ENCODE measurements at regions not wholly inside any gene's neighbourhood (a gene's known extent, or its start where the extent isn't known, plus 50 kb on each side); places are given as distances from the start of the nearest gene placed in this dataset.
"Not testable (repeated sequence)": the region's sequence is repeated elsewhere in the genome, so short reads cannot be mapped to it uniquely, and the experiment has no call there.

DNA sequence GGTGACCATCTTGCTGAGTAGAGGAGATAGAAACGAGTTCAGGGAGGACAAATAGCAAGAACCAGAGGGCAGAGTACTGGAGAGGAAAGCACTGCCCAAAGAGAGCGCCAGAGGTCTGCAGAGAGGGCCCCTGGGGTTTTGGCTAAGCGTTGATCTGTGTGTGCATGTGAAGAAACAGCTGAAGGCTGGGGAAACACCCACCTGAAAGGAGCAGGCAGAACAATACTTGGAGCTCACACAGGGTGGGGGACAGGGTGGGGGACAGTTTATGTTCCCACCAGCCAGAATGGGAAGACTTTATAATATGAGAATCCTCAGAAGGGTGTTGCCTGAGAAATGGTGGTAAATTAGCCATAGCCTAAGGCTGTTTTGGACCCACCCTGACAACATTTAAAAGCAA lies 200.4 kb downstream of the NPIPB11 start:
- not testable (repeated sequence) for DNase-seq (ENCODE audit: insufficient read length, low spot score); FAIRE-seq

DNA sequence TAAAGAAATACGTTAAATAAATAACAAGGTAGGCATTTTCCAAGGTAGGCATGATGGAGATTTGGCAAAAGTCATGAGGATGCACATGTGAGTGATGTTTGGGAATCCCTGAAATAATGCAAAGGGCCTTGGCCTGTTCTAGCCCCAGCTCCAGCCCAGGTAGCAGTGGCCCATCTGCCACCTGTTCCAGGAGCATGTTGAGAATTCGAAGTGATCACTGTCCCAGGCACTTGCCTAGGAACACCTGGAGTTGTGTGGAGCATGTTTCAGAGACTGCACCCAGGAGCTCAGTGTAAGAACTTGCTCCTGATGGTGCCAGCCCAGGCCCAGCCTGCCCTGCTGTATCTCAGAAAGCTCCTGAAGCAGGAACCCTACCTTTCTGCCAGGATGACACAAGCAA lies 201.4 kb downstream of the NPIPB11 start:
- not testable (repeated sequence) for FAIRE-seq; DNase-seq (ENCODE audit: insufficient read length, low spot score)

DNA sequence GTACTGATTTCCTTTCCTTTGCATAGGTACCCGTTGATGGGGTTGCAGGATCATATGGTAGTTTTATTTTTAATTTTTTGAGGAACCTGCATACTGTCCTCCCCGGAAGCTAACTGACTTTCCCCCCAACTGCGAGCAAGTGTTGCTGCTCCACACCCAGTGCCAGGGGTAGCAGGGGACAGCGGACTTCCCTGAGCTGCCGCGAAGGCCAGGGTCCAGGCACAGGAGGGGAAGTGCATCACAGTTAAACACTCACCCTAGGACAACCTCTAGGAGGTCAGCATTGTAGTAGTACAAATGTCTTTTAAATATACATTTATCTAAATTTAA lies 201.7 kb downstream of the NPIPB11 start:
- no peak for FAIRE-seq
- DNase-seq (ENCODE audit: insufficient read length, low spot score): no peak

DNA sequence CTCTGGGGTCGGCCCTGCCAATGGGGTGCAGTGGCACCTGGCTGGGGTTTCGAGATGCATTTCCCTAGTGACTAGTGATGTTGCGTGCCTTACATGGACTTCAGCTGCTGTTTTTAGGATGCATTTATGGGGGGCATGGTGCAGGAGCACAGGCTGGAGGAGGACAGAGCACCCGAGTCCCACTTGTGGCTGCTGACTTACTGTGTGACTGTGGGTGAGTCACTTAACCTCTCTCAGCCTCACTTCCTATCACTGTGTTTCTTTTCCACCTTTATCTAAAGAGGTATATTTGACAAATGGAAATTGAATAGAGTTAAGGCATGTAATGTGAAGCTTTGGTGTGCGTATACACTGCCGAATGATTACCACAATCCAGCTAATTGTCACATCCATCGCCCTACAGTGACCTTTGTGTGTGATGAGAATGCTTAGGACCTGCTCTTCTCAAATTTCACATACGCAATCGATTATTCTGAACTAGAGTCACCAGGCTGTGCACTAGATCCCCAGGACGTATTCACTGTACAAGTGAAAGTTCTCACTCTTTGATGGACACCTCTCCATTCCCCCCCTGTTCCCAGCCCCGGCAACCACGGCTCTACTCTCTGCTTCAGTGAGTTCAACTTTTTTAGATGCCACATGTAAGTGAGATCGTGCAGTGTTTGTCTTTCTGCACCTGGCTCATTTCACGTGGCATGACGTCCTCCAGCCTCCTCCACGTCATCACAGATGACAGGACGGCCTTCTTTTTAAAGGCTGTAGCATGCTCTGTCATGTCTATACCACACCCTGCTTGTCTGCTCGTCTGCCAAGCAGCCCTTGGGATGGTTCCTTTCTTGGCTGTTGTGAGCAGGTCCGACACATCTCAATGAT lies 202.3 kb downstream of the NPIPB11 start:
- not testable (repeated sequence) for FAIRE-seq; DNase-seq (ENCODE audit: insufficient read length, low spot score)

DNA sequence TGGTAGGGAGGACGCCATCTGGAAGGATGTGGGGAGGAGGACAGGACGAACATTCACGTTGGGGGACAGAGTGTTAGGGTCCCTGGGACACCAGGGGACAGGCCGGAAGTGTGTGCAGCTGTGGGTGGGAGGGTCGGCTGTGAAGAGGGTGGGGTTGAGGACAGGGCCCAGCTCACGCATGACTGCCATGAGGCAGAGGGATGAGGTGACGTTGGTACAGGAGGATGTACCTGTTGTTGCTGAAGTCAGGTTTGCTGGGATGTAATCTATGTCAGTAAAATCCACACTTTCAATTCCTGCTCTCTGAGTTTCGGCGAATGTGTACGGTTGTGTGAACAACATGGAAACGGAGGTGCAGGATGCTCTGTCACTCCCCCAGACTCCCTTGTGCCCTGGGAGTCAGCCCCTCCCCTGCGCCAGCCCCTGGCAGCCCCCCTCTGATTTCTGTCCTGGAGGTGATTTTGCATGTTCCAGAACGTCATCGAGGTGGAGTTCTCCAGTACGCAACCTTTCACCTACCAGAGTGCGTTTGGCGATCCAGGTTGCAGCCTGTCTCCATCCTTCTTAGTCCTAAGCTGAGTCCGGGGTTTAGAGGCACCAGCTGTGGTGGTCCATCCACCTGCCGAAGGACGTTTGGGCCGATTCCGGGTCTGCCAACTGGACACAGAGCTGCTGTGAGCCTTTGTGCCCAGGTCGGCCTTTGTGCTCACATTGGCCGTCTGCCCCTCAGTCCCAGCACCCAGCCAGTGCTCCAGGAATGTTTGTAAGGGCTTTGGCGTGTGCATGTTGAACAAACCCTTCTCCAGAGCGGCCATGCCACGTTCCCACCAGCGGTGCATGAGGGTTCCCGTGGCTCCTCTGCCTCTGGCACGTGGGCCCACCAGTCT lies 203.2 kb downstream of the NPIPB11 start:
- not testable (repeated sequence) for FAIRE-seq; DNase-seq (ENCODE audit: insufficient read length, low spot score)

DNA sequence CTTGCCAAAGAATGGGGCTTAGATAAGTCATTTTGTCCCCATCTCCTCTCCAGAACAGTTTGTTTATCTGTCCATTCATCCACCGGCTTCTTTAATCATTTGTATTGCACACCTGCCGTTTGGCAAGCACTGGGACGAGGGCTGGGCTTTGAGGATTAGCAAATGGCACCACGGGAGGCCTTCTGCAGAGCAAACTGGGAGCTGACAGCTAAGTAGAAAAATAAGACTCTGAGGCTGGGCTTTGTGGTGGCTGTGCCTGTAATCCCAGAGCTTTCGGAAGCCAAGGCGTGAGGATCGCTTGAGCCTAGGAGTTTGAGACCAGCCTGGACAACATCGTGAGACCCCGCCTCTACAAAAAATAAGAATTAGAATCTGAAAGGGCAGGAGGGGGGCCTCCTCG lies 203.9 kb downstream of the NPIPB11 start:
- not testable (repeated sequence) for FAIRE-seq; DNase-seq (ENCODE audit: insufficient read length, low spot score)

DNA sequence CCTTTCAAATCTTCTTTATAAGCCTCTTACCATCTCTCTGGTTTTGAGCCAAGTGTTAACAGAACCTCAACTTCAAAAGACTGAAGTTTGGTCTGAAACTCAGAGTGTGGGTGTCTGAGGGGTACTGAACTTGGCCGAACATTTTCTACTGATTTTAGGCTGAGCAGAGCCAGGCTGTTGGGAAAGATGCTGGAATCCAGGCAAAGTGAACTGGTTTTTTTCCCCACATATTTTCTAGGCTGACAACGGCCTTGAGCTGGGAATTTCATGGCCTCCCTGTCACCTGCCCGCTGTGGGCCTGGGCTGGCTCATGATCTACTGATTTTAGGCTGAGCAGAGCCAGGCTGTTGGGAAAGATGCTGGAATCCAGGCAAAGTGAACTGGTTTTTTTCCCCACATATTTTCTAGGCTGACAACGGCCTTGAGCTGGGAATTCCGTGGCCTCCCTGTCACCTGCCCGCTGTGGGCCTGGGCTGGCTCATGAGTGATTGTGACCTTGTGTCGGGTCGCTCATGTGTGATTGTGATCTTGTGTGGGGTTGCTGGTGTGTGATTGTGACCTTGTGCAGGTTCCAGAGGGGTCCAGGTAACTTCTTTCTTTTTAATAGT lies 204.4 kb downstream of the NPIPB11 start:
- not testable (repeated sequence) for FAIRE-seq; DNase-seq (ENCODE audit: insufficient read length, low spot score)

DNA sequence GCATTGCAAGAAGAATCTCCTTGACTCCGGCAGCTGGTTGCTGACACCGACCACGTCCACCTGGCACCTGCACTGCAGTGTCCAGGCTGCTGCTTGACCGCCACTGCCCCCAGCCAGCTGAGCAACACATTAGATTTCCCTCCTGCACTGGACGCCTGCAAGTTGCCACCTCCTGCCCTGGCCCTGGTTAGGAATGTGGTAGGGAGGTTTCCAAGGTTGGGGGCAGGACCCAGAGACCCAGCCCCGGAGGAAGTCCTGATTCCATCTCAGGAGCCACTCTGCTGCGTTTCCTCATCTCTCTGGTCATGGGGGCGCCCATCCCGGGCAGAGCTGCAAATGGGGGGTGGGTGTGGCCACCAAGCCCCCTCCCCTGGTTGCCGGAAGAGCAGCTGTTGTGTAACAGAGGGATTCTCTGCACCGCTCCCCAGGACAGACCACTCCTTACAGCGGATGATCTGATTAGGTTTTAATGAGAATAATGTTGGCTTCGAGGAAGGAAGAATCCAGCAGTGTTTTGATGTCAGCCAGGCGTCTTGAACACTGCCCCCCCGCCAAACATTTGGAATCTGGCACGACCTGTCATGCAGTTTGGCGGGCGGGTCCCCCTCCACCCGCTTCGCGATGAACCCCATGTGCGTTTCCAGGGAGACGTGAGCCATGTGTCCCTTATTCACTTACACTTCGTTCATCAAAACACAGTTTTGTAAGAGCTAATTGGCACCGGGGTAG lies 205.1 kb downstream of the NPIPB11 start:
- not testable (repeated sequence) for DNase-seq (ENCODE audit: insufficient read length, low spot score); FAIRE-seq

DNA sequence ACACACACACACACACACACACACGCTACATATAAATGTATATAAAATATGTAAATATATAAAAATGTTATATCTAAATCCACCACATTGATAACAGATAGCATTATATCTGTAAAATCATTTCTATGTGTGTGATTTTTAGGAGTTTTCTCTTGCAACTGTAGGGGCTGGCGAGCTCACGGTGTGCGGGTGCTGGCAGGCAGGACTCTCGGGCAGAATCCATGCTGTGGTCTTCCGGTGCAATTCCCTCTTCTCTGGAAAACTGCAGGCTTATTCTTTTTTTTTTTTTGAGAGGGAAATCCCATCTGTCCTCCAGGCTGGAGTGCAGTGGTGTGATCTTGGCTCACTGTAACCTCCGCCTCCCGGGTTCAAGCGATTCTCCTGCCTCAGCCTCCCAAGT lies 205.8 kb downstream of the NPIPB11 start:
- not testable (repeated sequence) for DNase-seq (ENCODE audit: insufficient read length, low spot score); FAIRE-seq

DNA sequence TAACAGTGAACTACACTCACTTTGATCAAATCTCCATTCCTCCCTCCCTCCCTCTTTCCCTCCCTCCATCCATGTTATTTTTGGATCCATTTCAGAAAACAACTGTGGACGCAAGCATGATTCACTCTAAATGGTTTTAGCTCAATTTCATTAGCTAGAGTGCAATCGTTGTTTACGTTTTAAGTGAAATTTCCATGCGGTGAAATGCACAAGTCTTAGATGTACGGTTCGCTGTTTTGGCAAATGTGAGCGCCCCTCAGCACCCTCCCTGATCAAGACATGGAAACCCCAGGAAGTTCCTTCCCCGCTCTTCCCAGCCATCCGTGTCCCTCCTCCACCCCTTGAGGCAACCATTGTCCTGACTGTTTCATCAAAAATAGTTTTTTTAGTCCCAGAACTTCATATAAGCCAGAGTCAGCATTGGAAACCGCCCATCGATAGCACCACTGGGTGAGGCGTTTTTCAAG lies 206.3 kb downstream of the NPIPB11 start:
- not testable (repeated sequence) for DNase-seq (ENCODE audit: insufficient read length, low spot score); FAIRE-seq

DNA sequence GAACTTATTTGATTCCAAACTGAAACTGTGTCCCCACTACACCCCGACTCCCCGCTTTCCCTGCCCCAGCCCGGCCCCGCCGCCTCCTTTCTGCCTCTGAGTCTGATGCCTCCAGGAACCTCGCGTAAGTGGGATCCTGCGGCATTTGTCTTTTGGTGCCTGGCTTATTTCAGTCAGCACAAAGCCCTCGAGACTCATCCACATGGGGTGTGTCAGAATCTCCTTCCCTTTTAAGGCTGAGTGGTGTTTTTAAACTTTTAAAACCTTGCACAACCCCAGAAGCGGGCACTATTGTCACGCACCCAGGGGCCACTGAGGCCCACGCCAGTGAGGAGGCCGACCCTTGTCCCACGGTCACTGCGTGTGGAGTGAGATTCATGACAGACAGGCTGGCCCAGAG lies 206.9 kb downstream of the NPIPB11 start:
- not testable (repeated sequence) for DNase-seq (ENCODE audit: insufficient read length, low spot score); FAIRE-seq

DNA sequence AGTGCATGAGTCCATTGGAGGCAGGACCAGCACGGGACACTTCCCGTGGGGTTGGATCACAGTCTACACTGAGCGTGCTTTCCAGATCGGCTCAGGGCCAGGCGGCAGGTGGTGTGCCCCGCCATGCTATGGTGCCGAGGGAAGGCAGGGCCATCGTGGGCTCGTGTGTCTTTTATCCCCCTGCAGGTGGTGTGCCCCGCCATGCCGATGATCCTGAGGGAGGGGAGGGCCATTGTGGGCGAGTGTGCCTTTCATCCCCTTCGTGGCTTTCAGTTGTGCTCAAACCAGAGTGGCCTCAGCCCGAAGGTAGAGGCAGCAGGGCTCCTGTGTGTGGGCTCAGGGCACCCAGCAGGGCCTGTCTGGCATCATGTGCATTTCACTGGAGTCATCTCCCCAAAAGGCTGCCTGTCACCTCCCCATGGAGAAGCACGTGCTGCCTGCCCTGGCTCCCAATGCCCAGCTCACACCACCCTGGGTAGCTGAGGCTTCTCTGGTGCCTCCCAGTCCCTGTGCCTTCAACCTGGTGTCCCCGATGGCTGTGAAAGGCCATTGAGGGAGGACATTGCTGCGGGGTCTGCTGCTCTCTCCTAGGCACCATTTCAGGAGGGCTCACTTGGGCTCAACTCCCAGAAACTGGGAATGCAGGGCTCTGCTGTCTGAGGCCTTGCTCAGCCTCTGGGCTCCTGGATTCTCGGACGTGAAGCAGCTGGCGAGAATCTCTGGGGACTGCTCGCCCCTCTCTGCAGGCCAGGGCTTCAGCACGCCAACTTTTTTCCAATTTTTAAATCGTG lies 207.6 kb downstream of the NPIPB11 start:
- FAIRE-seq (no peak), DNase-seq (ENCODE audit: insufficient read length, low spot score) (no peak)

DNA sequence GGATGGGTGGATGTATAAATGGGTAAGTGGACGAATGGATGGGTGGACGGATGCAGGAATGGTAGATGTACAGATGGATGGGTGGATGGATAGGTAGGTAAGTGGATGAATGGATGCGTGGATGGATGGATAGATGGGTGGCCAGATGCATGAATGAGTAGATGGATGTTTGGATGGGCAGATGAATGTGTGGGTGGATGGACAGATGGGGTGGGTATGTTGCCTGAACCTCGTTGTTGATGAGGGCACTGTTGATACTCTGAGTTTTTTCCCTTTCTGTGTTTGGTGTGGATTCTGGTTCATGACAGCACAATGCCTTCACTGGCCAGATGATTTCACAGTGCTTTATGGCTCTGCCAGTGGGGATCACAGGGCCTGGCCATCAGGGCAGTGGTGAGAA lies 208.3 kb downstream of the NPIPB11 start:
- FAIRE-seq (no peak), DNase-seq (ENCODE audit: insufficient read length, low spot score) (no peak)

DNA sequence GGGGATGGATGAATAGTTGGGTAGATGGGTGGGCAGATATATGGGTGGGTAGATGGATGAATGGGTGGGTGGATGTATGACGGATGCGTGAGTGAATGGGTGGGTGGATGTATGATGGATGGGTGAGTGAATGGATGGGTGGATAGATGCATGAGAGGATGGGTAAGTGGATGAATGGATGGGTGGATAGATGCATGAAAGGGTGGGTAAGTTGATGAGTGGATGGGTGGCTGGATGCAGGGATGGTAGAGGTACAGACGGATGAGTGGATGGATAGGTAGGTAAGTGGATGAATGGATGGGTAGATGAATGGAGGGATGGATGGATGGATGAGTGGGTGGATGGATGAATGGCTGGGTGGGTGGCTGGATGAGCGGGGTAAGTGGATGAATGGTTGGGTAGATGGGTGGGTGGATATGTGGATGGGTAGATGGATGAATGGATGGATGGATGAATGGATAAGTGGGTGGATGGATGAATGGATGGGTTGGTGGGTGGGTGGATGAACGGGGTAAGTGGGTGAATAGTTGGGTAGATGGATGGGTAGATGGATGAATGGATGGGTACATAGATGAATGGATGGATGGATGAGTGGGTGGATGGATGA lies 208.9 kb downstream of the NPIPB11 start:
- peak; percentile 88 for FAIRE-seq
- not testable (repeated sequence) for DNase-seq (ENCODE audit: insufficient read length, low spot score)

DNA sequence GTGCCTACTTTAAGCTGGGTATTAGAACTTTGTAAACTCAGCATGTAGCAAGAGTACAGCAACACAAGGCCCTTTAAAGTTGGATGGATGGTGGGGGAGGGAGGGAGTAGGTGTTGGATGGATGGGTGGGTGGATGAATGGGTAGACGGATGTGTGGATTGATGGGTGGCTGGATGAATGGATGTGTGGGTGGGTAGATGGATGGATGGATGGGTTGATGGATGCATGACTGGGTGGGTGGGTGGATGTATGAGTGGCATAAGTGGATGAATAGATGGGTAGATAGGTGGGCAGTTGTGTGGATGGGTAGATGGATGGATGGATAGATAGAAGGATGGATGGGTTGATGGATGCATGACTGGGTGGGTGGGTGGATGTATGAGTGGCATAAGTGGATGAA lies 209.8 kb downstream of the NPIPB11 start:
- DNase-seq (ENCODE audit: insufficient read length, low spot score); FAIRE-seq: not testable (repeated sequence)

DNA sequence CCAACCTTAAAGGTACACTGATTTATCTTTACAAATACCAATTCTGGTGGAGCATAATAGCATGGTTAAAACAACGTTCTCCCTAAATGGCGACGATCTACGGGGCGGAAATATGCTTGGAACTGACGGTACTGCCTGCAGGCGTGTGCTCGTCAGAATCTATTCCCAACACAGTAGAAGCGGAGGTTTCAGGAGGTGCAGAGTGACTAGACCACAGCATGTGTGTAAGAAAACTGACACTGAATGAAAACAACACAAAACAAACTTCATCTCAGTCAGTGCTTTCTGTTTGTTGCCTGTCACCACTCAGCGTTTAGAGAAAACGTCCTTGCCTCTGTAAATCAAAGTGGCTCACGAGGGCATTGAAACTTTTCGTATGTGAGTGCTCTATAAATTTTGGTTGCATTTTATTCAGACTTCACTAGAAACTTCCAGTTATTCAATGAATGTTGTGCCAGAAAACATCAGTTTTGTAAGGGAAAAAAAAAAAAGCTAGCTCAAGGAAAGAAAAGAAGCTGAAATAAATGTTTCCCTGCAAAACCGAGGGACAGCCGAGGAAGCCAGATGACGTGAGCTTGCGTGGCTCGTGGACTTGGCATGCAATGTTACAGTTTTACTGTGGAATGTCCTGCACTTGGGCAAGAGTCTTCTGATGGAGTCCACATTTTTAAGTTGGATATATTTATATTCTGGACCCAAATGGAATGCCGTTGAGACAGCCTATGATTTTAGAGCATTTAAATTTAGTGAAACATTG lies 210.4 kb downstream of the LAT start:
- not testable (repeated sequence) for DNase-seq (ENCODE audit: insufficient read length, low spot score); FAIRE-seq

DNA sequence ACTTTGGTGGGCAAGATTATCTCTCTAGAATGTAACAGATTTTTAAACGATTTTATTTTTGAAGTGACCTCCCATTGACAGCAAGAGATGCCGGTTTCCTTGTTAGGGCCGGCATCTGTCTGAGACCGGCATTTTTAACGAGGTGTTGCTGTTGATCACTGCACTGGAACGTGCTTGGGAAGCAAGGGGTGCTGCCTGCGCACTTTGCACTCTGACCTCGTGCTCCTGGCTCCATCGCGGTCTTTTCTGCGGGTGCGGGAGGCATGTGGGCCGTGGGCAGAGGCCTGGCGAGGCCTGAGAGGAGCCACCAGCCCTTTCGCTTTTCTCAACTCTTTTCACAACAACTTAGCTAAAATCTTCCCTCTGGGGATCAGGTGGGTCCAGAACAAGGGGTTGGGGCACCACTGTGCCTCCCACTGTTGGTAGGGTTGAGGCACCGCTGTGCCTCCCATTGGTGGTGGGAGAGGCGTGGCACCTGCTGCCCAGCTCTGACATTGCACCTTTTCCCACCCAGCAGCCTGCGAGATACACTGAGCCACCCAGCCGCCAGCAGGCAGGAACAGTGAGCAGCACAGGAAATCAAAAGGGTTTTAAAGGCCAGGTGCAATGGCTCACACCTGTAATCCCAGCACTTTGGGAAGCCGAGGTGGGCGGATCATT lies 209.5 kb downstream of the LAT start:
- not testable (repeated sequence) for DNase-seq (ENCODE audit: insufficient read length, low spot score); FAIRE-seq

DNA sequence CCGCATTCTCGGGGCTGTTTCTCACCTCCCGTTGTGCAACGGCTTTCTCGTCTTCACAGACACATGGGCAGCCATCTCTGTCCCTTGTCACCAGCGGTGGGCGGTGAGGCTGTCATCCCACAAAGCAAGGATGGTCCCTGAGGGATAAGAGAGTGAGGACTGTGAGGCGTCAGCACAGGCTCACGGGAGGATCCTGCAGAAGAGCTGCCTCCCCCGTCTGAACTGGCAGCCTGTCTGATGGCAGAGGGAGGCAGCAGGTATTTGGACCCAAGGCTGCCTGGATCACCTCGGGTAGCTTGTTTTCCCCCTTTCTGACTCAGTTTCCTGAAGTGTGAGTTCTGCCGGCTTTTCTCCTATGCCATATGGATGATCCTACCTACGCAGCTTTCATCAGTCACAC lies 208.8 kb downstream of the LAT start:
- not testable (repeated sequence) for DNase-seq (ENCODE audit: insufficient read length, low spot score); FAIRE-seq

All from HTR-8/SVneo (cell line).